HG03571 (cell line): ENCODE measurements at regions not wholly inside any gene's neighbourhood (a gene's known extent, or its start where the extent isn't known, plus 50 kb on each side); places are given as distances from the start of the nearest gene placed in this dataset.
"Not testable (repeated sequence)": the region's sequence is repeated elsewhere in the genome, so short reads cannot be mapped to it uniquely, and the experiment has no call there.

Source experiments
- ATAC-seq: cut with Tn5 transposase; IDR thresholded peaks from one replicate; pipeline ENCODE4 v1.9.1; 2021; ENCODE audit not compliant: unreplicated experiment

DNA sequence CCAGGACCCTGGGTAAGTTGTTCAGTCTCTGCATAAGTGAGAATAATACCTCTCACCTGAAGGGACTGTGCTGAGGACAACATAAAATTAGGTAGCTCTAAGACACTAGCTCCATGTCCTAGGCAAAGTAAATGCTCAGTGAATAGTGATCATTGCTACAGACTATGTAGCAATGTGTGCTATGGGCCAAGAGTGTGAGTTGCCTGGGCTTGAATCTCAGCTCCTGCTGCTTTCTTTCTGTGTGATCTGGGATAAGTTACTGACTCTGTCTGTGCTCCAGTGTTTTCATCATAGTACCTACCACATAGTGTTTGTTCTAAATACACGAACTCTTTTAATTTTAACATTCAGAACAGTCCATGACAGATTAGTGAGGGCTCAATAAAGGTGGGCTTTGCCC is 81.1 kb upstream of the MFGE8 start:
- no peak for ATAC-seq

DNA sequence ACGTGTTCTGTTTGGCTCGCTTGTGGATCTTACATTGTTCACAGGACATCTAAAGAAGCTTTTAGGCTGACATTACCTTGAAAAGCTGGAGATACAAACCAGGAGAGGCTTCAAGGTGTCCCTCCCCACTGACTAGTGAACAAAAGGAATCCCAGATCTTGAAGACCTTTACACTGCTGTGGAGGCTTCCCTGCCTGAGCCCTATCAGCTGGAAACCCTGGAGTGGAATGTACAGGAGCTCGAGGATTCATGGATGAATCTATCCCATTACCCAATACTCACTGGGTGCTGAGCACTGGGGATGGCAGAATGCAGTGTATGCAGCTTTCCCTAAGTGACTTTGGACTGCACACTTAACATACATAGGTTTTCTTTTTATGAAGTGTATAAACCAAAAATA is 82.3 kb upstream of the MFGE8 start:
- no peak for ATAC-seq

DNA sequence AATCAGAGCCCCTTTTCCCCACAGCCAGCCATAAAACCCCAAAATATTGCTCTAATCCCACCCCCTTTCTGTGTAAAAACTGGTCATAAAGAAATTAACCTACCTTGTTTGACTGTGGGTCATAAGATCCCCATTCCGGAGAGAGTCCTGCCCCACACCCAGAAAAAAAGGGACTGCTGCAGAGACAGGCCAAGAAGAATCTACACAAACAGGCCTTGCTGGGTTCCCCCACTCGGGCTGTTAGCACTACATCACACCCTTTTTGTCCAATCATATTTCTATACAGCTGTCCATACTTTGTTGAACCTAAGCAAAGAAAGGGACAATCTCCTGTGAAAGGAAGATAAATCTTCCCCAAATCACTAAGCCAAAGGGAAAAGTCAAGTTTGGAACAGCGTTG is 84.4 kb upstream of the MFGE8 start:
- no peak for ATAC-seq

DNA sequence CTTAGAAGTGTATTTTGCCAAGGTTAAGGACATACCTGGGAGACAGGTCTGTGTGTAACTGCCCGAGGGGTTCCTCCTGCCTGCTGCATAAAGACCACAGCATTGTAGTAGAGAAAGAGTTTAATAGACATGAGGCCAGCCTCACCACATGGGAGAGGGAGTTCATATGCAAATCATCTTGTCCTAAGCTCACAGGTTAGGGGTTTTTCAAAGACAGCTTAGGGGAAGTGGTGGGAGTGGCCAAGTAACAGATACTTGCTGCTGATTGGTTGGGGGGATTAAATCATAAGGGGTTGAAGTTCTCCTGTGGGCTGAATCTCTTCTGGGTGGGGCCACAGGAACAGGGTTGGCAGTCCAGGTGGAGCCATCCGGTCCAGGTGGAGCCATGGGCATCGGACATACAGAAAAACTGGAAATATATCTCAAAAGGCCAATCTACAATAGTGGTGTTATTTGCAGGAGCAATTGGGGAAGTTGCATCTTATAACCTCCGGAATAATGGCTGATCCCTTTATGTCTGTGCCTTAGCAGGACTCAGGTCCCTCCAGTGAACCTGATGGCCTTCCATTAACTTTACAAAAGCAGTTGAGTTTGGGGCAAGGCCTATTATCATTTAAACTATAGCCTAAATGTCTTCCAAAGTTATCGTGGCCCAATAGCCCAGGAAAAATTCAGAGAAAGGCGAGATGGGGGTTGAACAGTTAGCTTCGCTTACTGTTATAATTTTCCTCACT is 86.0 kb upstream of the MFGE8 start:
- ATAC-seq, result no peak

DNA sequence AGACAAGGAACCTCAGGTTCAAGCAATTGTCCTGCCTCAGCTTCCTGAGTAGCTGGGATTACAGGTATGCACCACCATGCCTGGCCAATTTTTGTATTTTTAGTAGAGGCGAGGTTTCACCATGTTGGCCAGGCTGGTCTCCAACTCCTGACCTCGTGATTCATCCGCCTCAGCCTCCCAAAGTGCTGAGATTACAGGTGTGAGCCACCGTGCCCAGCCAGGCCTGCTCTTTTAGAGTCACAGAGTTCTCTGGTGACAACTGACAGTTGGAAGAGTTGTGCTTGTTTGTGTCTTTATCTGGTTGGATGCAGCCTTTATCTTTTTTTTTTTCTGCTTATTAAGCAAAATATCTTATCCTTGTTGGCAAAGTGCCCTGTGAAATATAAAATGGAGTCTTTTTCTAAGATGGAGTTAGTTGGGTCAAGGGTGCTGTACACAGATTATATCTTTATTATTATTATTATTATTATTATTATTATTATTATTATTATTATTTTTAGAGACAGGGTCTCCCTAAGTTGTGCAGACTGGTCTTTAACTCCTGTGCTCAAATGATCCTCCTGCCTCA is 86.5 kb upstream of the ABHD2 start:
- not testable (repeated sequence) for ATAC-seq

DNA sequence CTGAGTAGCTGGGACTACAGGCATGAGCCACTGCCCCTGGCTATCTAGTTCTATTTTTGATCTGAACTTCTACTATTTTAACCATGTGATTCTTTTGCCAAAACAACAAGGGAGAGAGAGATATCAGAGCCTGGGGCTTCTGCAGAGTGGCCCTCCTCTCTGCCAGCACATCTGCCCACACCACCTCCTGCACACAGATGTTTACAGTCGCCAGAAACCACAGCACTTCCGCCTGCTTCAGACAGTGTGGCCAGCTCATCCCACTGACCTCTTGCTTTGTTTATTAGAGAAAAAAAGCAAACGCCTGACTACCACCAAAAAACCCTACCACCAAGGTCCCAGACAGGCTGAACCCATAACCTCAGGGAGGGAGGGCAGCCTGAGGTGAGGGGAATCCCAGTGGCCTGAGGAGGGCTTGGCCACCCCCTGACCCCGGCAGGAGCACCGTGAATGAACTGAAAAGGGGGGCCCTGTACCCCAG is 85.9 kb upstream of the ABHD2 start:
- ATAC-seq, result no peak

DNA sequence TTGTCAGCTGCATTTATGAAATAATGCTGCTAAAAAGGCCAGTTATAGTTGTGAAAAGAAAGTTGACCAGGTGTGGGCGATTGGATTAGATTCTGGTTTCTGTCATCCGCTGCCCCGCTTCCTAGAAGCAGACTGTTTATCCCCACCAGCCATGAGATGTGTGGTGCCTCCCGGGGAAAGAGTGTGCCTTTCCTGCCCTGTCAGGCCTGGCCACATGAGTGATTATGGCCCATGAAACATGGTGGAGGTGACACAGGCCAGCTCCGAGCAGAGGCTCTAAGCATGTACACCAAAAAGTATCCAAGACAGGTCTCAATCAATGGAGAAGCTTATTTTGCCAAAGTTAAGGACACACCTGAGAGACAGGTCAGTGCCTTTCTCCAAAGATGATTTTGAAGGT is 85.4 kb upstream of the ABHD2 start:
- ATAC-seq, result no peak

DNA sequence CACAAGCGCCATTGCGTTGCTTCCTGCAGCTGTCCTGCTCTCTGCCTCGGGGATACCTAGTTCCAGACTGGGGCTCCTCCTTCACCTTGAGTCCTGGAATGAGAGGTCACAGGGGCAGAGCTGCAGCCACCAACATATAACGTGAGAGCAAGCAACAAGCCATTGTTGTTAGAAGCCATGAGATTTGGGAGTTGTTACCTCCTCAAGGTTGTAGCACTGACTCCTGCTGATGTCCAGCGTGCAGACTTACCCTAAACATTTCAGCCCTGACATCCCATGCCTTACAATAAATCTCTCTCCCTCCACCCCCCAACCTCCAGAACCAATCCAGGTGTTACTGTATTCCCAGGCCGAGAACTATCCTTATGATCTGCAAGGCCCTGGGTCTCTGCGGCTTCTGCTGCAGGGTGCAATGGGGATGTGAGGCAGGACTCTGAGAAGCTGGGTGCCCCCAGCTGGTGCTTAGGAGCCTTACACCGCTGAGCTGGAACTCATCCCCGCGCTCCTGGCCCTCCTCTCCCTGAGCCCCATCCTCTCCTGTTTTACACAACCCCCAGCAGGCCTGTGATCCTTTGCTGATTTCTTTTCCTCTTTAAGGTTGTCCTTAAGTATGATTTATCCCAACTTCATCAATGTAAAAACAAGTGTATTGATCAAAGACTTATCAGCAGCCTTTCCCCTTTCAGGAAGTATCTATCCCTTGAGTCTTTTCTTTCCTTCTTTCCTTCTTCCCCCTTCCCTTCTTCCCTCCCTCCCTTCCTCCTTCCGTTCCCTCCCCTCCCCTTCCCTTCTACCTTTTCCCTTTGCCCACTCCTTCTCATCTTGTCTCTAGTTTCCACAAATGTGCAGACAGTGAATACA is 84.2 kb upstream of the ABHD2 start:
- ATAC-seq, result no peak

DNA sequence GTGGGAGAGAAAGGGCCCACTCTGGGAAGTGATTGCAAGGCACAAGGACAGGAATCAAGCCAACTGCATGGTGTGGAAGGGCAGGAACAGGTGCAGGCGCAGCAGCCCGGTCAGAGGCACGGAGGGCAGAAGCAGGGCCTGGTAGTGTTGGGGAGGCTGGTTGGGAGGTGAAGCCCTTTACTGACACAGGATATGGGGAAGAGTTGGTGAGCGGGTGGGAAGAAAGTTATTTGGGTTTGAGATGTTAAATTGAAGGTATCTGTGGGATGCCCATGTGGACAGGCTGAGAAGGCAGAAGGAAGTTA is 83.6 kb upstream of the ABHD2 start:
- ATAC-seq, result no peak

DNA sequence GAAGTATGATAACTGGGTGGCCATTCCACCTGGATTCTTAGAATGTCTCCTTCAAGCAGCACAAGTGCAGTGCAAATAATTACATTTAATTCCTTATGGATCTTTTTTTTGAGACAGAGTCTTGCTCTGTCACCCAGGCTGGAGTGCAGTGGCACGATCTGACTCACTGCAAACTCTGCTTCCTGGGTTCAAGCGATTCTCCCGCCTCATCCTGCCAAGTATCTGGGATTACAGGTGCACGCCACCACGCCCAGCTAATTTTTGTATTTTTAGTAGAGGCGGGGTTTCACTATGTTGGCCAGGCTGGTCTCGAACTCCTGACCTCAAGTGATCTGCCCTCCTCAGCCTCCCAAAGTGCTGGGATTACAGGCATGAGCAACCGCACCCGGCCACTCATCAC is 80.7 kb upstream of the ABHD2 start:
- not testable (repeated sequence) for ATAC-seq

DNA sequence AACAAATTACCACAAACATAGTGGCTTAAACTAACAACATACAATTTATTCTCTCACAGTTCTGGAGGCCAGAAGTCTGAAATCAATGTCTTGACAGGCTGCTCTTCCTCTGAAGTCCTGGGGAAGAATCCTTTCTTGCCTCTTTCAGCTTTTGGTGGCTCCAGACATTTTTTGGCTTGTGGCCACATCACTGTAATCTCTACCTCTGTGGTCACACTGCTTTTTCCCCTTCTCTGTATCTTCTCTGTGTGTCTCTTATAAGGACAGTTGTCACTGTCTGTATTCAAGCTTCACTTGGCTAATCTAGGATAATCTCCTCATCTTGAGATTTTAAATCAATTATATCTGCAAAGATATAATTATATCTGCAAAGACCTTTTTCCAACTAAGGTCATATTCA is 80.3 kb upstream of the ABHD2 start:
- ATAC-seq, result no peak

DNA sequence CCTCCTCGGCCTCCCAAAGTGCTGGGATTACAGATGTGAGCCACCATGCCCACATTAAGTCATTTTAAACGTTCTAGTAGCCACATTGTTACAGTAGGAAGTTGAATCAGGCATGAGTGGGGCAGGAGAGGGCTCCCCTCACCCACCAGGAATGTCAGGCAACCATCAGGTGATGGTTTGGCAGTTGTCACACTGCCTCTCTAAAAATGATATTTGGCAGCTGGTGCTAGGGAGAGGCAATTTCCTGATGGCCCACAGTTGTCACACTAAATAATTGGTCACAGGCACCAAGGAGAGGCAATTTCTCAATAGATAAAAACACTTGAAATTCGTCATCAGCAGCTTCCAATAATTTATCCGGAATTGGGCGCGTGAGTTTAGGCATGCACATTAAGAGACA is 79.2 kb upstream of the ABHD2 start:
- no peak for ATAC-seq

DNA sequence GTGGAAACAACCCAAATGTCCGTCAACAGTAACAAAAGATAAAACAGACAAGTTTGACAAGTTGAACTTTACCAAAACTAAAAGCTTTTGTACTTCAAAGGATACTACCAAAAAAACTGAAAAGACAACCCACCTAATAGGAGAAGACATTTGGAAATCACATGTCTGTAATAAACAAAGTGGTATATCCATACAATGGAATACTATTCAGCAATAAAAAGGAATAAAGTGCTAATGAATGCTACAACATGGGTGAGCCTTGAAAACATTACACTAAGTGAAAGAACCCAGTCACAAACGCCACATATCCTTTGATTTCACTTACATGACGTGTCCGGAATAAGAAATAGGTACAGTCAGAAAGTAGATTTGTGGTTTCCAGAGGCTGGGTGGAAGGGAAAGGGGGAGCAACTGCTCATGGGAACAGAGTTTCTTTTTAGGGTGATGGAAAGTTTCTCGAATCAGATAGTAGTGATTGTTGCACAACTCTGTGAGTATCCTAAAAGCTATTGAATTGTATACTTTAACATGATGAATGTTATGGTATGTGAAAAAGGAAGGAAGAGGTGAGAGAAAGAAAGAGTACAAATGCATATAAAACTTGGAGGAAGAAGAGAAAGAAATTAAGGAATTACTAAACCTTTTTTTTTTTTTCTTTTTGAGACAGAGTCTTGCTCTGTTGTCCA is 72.7 kb upstream of the ABHD2 start:
- no peak for ATAC-seq

DNA sequence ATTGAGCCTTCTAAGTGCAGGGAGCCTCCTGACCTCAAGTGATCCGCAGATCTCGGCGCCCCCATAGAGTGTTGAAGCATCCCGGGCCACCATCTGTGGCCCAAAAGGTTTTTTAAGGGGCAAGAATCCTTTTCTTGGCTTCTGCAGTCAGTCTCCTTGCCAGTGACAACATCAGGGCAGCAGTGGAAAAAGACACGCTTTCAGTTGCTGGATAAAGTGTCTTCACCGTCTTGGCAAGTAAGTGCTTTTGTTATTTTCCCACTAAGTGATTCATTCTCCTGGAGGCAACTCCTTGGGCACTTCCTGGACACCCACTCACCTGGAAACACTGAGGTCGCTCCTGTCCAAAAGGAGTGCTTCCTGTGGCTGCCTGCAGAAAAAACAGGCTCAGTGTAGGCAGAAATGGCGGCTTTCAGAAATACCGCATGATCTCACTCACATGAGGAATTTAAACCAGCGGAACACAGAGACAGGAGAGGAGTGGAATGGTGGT is 71.7 kb upstream of the ABHD2 start:
- ATAC-seq, result no peak

DNA sequence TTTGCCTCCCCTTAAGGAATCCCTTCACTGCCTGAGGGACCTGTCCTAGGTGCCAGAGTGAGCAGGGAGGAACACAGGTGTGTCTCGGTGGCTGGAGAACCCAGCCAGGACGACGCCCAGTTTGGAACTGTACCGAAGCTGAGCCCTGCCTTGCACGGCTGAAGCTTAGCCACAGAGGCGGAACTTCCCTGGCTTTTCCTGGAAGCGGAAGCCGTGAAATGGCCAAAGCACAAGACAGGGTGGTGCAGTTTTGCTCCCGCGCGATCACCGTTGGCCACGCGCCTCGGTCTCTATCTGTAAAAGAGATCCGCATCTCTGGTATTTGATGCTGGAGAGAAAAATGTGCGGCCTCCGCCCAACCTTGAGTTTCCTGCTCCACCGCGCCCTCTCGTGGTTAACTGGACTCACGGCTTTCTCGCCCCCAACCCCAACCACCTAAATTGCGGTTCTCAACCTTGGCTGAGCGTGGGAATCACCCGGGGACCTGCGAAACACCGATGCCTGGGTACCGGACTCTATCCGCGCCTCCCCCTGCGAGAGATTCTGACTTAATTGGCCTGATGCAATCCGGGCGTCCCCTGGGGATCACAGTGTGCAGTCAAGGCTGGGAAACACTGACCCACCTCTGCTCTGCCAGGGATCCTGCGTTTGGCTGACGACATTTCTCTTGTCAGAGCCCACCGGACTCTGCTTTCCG is 70.7 kb upstream of the ABHD2 start:
- ATAC-seq, result peak; percentile 79

DNA sequence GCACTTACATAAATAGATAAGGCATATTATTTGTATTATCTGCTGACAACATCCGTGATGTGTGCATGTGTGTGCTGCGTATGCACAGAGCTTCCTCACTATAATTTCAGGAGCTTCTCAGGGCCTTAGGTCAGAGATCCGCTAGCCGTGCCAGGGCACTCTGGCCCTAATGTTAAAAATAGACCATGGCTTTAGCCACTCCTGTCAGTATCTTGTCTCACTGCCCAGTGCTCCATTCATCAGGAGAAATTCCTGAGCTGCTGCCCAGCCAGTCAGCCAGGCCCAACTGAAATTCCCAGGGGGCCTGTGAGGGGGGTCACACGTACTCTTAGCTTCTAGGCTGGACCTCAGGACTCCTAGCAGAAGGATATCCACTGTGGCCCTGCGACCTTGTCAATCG is 70.0 kb upstream of the ABHD2 start:
- no peak for ATAC-seq

DNA sequence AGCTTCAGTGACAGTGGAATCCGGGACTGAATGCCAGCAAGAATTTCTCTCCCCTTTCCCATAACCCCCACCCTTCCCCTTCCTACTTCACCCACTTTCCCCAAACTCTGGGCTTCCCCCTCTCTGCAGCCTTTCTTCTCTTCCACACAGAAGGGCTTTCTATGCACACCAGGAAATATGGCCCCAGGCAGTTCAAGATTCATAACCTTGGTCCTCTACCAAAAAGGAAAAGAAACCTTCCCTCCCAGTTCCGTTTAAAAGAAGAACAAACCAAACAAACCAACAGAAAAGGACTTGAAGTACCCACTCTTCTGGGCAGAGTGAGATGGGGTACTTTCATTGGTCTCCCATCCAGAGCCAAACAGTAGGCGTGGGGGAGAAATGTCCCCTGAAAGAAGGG is 68.8 kb upstream of the ABHD2 start:
- no peak for ATAC-seq

DNA sequence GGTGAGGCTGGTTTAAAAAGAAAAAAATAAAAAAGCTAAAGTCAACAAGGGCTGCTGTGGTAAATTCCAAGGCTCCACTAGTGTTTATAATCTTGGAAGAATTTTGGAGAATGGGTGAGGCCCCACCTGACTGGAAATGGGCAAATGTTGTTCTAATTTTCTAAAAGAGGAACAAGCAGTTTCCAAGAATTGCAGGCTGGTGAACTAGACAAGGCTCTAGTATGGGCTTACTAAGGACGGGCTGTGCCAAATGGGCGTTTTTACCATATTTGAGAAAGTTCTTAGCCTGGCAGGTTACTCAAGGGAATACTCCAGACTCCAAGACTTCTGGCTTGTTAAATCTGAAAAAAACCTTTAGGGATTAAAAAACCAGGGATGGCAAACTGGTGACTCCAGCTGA is 67.0 kb upstream of the ABHD2 start:
- ATAC-seq, result no peak

DNA sequence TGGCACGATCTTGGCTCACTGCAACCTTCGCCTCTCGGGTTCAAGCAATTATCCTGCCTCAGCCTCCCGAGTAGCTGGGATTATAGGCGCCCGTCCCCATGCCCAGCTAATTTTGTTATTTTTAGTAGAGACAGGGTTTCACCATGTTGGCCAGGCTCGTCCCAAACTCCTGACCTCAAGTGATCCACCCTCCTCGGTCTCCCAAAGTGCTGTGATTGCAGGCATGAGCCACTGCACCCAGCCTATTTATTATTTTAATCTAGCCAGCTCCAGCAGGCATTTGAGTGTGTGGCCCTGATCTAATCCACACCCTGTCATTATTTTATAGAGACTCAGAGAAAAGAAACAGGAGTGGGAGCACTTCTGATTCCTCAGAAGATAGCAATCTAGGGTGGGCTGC is 66.4 kb upstream of the ABHD2 start:
- ATAC-seq, result not testable (repeated sequence)

DNA sequence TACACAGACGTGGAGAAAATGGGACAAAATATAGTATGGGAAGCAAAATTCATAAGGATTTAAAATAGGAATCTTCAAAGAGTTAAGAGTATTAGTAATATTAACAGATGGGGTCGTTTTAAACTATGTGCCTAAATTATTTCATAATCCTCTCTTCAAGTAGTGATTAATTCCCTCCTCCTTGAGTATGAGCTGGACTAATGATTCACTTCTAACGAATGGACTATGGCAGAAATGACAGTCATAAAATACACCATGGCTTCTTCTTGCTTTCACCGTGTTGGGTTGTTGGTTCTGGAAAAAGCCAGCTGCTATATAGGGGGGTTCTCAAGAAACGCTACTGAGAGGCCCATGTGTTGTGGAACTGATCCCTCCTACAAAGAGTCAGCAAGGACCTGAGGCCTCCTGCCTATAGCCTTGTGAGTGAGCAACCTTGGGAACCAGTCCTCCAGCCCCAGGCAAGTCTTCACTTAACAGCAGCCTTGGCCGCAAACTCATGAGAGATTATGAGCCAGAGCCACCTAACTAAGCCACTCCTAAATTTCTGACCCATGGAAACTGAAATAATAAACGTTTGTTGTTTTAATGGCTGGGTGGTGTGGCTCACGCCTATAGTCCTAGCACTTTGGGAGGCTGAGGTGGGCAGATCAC is 64.8 kb upstream of the ABHD2 start:
- no peak for ATAC-seq
